Natural killer cell treated with Interleukin-12 subunit alpha and Interleukin-12 subunit beta and Interleukin-15 and Interleukin-18, amount 100 ng/mL, for 72 hours (primary cell): ENCODE measurements at regions not wholly inside any gene's neighbourhood (a gene's known extent, or its start where the extent isn't known, plus 50 kb on each side); places are given as distances from the start of the nearest gene placed in this dataset.

Experiments
- ATAC-seq, 2 donors: fragments of 150-1000 bp; cut with Tn5 transposase in 1 of 2; sonication (Bioruptor Pico), chemical (Tn5 transposase) in 1 of 2; 2 replicates each; pipeline ENCODE4 v1.10.0; 2021
- DNase-seq: peaks from one replicate; pipeline ENCODE4 v3.0.0; 2022; ENCODE audit warnings: low spot score
- H3K27ac Mint-ChIP-seq, 2 donors: 1 replicate in 1 of 2; 2 replicates in 1 of 2; pipeline ENCODE4 v1.8.0; 2022; ENCODE audit warnings: mixed read lengths in 2 of 2, mild to moderate bottlenecking in 1 of 2, moderate library complexity in 1 of 2
- H3K27me3 Mint-ChIP-seq, 2 donors: 1 replicate in 1 of 2; 2 replicates in 1 of 2; pipeline ENCODE4 v1.8.0; 2022; ENCODE audit warnings: mixed read lengths in 2 of 2
- H3K36me3 Mint-ChIP-seq: one replicate; pipeline ENCODE4 v1.8.0; 2022; ENCODE audit warnings: mixed read lengths
- H3K4me1 Mint-ChIP-seq, 2 donors: 1 replicate in 1 of 2; 2 replicates in 1 of 2; pipeline ENCODE4 v1.8.0; 2022; ENCODE audit warnings: low read depth in 2 of 2, mixed read lengths in 2 of 2, mild to moderate bottlenecking in 1 of 2
- H3K4me3 Mint-ChIP-seq: one replicate; pipeline ENCODE4 v1.8.0; 2022; ENCODE audit warnings: mixed read lengths
- H3K9me3 Mint-ChIP-seq: 2 replicates; pipeline ENCODE4 v1.8.0; 2022; ENCODE audit warnings: mixed read lengths

- Mint-ChIP-seq H3K27ac (no peak overlapping the region), H3K4me3 (no peak overlapping the region), H3K36me3 (no peaks in the 10 kb centered on the region), H3K9me3 (no peaks in the 10 kb centered on the region), H3K27me3 (peaks cover 2 to 29% of the 10 kb centered on the region in 2 donors), H3K4me1 (no peaks in the 10 kb centered on the region)
- DNase-seq (no peak), ATAC-seq (no peak)
These were observed 174.3 kb downstream of the RBM43 start for GRCh38 chr2:151087377-151087776.

GRCh38 chr2:151085181-151085611, 176.5 kb downstream of the RBM43 start:
- no peaks in the 10 kb centered on the region for H3K36me3 Mint-ChIP-seq
- H3K27me3 Mint-ChIP-seq = peaks cover 2 to 16% of the 10 kb centered on the region in 2 donors

GRCh38 chr2:151083856-151084795, 177.5 kb downstream of the RBM43 start:
- Mint-ChIP-seq H3K4me1 (no peaks in the 10 kb centered on the region), H3K9me3 (no peaks in the 10 kb centered on the region), H3K27me3 (peaks cover 2 to 12% of the 10 kb centered on the region in 2 donors), H3K4me3 (no peak overlapping the region), H3K36me3 (no peaks in the 10 kb centered on the region), H3K27ac (no peak overlapping the region)
- ATAC-seq (no peak), DNase-seq (no peak)

More at GRCh38 chr2:151085181-151085611, 176.5 kb downstream of the RBM43 start:
- DNase-seq (no peak), ATAC-seq (no peak)
- H3K4me3 Mint-ChIP-seq = no peak overlapping the region
- no peaks in the 10 kb centered on the region for H3K9me3 Mint-ChIP-seq
- H3K27ac Mint-ChIP-seq = no peak overlapping the region
- no peaks in the 10 kb centered on the region for H3K4me1 Mint-ChIP-seq

- H3K27ac Mint-ChIP-seq = no peak overlapping the region
- H3K36me3 Mint-ChIP-seq = no peaks in the 10 kb centered on the region
- H3K4me1 Mint-ChIP-seq = no peaks in the 10 kb centered on the region
- DNase-seq (no peak), ATAC-seq (no peak)
- H3K27me3 Mint-ChIP-seq = peaks cover 2 to 8% of the 10 kb centered on the region in 2 donors
- H3K4me3 Mint-ChIP-seq = no peak overlapping the region
- peaks cover 3% of the 10 kb centered on the region for H3K9me3 Mint-ChIP-seq
These were observed 182.8 kb downstream of the RBM43 start for GRCh38 chr2:151078889-151079288.

- ATAC-seq = no peak
- H3K36me3 Mint-ChIP-seq = no peaks in the 10 kb centered on the region
These were observed 189.8 kb downstream of the RBM43 start for GRCh38 chr2:151071906-151072305.

GRCh38 chr2:151071382-151071781, 190.3 kb downstream of the RBM43 start:
- H3K9me3 Mint-ChIP-seq = no peaks in the 10 kb centered on the region
- no peak overlapping the region for H3K27ac Mint-ChIP-seq
- peaks cover 0 to 6% of the 10 kb centered on the region in 2 donors for H3K27me3 Mint-ChIP-seq
- no peak for DNase-seq
- H3K4me1 Mint-ChIP-seq = no peaks in the 10 kb centered on the region
- H3K36me3 Mint-ChIP-seq = no peaks in the 10 kb centered on the region
- no peak overlapping the region for H3K4me3 Mint-ChIP-seq
- no peak for ATAC-seq

More at GRCh38 chr2:151071906-151072305, 189.8 kb downstream of the RBM43 start:
- Mint-ChIP-seq H3K9me3 (peaks cover under 1% of the 10 kb centered on the region), H3K4me1 (no peaks in the 10 kb centered on the region), H3K27ac (no peak overlapping the region), H3K27me3 (peaks cover 0 to 6% of the 10 kb centered on the region in 2 donors), H3K4me3 (no peak overlapping the region)
- no peak for DNase-seq

GRCh38 chr2:151070253-151070652, 191.4 kb downstream of the RBM43 start:
- H3K27me3 Mint-ChIP-seq = peaks cover 0 to 6% of the 10 kb centered on the region in 2 donors
- no peaks in the 10 kb centered on the region for H3K9me3 Mint-ChIP-seq
- H3K36me3 Mint-ChIP-seq = no peaks in the 10 kb centered on the region
- no peaks in the 10 kb centered on the region for H3K4me1 Mint-ChIP-seq
- no peak for ATAC-seq
- no peak overlapping the region for H3K4me3 Mint-ChIP-seq
- no peak overlapping the region for H3K27ac Mint-ChIP-seq
- DNase-seq = no peak

- ATAC-seq = no peak
- Mint-ChIP-seq H3K27me3 (peaks cover 0 to 4% of the 10 kb centered on the region in 2 donors), H3K9me3 (no peaks in the 10 kb centered on the region), H3K36me3 (no peaks in the 10 kb centered on the region), H3K27ac (no peak overlapping the region), H3K4me1 (no peaks in the 10 kb centered on the region), H3K4me3 (no peak overlapping the region)
- DNase-seq = no peak
These were observed 193.8 kb downstream of the RBM43 start for GRCh38 chr2:151067658-151068369.

- no peaks in the 10 kb centered on the region for H3K9me3 Mint-ChIP-seq
- no peaks in the 10 kb centered on the region for H3K4me1 Mint-ChIP-seq
- no peak for ATAC-seq
- no peak for DNase-seq
- H3K27ac Mint-ChIP-seq = no peak overlapping the region
- H3K4me3 Mint-ChIP-seq = no peak overlapping the region
- peaks cover 0 to 5% of the 10 kb centered on the region in 2 donors for H3K27me3 Mint-ChIP-seq
- H3K36me3 Mint-ChIP-seq = no peaks in the 10 kb centered on the region
These were observed 198.4 kb downstream of the RBM43 start for GRCh38 chr2:151063271-151063670.

- Mint-ChIP-seq H3K4me3 (no peak overlapping the region), H3K9me3 (no peaks in the 10 kb centered on the region), H3K4me1 (no peaks in the 10 kb centered on the region), H3K27ac (no peak overlapping the region), H3K27me3 (peaks cover 0 to 5% of the 10 kb centered on the region in 2 donors), H3K36me3 (no peaks in the 10 kb centered on the region)
- DNase-seq = no peak
- no peak for ATAC-seq
These were observed 201.4 kb downstream of the RBM43 start for GRCh38 chr2:151060287-151060686.

- peaks cover 5 to 10% of the 10 kb centered on the region in 2 donors for H3K27me3 Mint-ChIP-seq
- H3K4me3 Mint-ChIP-seq = no peak overlapping the region
- ATAC-seq (no peak), DNase-seq (no peak)
- H3K36me3 Mint-ChIP-seq = no peaks in the 10 kb centered on the region
- H3K27ac Mint-ChIP-seq = no peak overlapping the region
- H3K9me3 Mint-ChIP-seq = no peaks in the 10 kb centered on the region
- no peaks in the 10 kb centered on the region for H3K4me1 Mint-ChIP-seq
These were observed 204.8 kb downstream of the RBM43 start for GRCh38 chr2:151056870-151057269.

GRCh38 chr2:151053661-151053990, 208.0 kb downstream of the RBM43 start:
- ATAC-seq (no peak), DNase-seq (no peak)
- no peaks in the 10 kb centered on the region for H3K36me3 Mint-ChIP-seq
- peaks cover 10 to 21% of the 10 kb centered on the region in 2 donors for H3K27me3 Mint-ChIP-seq
- H3K4me3 Mint-ChIP-seq = no peak overlapping the region
- no peak overlapping the region for H3K27ac Mint-ChIP-seq
- H3K4me1 Mint-ChIP-seq = no peaks in the 10 kb centered on the region
- no peaks in the 10 kb centered on the region for H3K9me3 Mint-ChIP-seq

- no peaks in the 10 kb centered on the region for H3K4me1 Mint-ChIP-seq
- H3K9me3 Mint-ChIP-seq = no peaks in the 10 kb centered on the region
- DNase-seq = no peak
- ATAC-seq = no peak
- H3K27ac Mint-ChIP-seq = no peak overlapping the region
- no peak overlapping the region for H3K4me3 Mint-ChIP-seq
- H3K36me3 Mint-ChIP-seq = no peaks in the 10 kb centered on the region
- peaks cover 10 to 23% of the 10 kb centered on the region in 2 donors for H3K27me3 Mint-ChIP-seq
These were observed 208.6 kb downstream of the RBM43 start for GRCh38 chr2:151052850-151053660.
